22Rv1 (cell line): ENCODE measurements at regions not wholly inside any gene's neighbourhood (a gene's known extent, or its start where the extent isn't known, plus 50 kb on each side); places are given as distances from the start of the nearest gene placed in this dataset.

Experiments used
- H3K27ac ChIP-seq: fragments of 450-650 bp; 2 replicates; pipeline ENCODE4 v1.5.1; 2017
- ZFX ChIP-seq: fragments of 450-650 bp; IDR thresholded peaks from 2 replicates; pipeline ENCODE4 v1.6.1; 2017; ENCODE audit warnings: antibody characterized with exemption, borderline replicate concordance
- TF ChIP-seq, protein P1 (sequence below): fragments of 450-650 bp; IDR thresholded peaks from 2 replicates; pipeline ENCODE4 v1.5.1; 2017; ENCODE audit warnings: mild to moderate bottlenecking

DNA sequence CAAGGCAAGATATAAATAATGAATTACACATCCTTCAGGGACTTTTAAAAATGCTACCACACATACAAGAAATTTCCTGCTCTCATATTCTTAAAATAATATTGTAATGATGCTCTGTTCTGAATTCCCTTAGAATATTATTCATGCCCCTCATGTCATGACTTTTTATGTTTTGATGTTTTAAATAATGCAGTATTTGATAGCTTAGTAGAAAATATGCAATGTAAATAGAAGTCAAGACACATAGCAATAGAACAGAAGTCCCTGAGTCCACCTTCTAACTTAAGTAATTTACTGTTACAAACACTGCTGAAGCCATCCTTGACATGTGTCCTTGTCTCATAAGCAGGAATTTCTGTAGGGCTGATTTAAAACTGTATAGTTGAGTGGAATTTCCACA is 1071.2 kb upstream of the LCORL start:
- H3K27ac ChIP-seq = no peak overlapping the region
- no peak for TF ChIP-seq ZFX
- TF ChIP-seq, protein P1, sequence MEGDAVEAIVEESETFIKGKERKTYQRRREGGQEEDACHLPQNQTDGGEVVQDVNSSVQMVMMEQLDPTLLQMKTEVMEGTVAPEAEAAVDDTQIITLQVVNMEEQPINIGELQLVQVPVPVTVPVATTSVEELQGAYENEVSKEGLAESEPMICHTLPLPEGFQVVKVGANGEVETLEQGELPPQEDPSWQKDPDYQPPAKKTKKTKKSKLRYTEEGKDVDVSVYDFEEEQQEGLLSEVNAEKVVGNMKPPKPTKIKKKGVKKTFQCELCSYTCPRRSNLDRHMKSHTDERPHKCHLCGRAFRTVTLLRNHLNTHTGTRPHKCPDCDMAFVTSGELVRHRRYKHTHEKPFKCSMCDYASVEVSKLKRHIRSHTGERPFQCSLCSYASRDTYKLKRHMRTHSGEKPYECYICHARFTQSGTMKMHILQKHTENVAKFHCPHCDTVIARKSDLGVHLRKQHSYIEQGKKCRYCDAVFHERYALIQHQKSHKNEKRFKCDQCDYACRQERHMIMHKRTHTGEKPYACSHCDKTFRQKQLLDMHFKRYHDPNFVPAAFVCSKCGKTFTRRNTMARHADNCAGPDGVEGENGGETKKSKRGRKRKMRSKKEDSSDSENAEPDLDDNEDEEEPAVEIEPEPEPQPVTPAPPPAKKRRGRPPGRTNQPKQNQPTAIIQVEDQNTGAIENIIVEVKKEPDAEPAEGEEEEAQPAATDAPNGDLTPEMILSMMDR = no peak

DNA sequence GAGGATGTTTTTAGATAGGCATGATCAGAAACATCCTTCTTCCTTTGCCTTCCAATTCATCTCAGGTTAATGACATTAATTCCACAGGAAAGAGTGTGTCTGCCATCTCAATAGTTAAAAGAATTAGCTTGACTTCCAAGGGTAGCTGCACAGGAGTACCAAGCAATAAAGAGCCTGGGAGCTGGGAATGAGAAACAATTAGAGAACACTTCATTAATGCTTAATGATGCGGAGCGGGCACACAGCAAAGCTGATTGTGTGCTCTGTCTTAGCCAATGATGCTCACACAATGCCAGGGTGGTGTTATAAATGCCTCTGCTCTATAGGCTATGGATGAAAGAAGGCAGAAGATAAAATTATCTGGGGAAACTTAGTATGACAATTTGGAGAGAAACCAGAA is 1052.5 kb upstream of the LCORL start:
- TF ChIP-seq ZFX = no peak
- TF ChIP-seq, protein P1 = no peak

DNA sequence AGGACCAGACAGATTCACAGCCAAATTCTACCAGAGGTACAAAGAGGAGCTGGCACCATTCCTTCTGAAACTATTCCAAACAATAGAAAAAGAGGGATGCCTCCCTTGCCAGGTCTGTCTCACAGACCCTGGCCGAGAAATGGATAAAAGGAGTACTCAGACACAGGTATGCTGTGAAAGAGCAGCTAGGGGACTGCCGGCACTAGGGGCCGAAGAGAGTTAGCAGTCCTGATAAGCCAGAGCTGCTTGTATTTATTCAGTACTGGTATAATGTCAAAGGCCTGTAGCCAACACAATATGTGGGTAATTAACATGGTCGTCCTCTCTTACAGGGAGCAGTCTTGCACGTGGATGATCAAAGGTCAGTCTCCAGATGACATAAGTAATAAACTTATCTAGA is 1042.1 kb upstream of the LCORL start:
- TF ChIP-seq, protein P1 = no peak
- no peak for TF ChIP-seq ZFX
- no peak overlapping the region for H3K27ac ChIP-seq

More for the DNA sequence above, 1052.5 kb upstream of the LCORL start:
- H3K27ac ChIP-seq = no peak overlapping the region

DNA sequence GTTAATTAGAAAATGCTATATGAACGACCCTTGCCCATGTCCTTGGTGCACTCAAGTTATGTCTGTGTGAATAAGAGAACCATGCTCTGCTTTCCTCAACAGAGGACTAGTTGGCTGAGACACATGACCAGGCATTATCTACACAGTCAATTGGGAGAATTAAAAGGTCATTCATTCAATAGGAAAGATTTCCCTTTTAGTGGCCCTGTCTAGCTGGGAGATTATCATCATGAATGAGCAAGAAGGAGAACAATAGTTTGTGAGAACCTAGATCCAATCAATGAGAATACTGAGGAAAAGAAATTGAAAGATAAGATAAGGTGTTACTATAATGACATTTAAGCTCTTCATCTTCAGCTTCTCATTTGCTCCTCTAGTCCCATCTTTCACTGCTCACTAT is 1033.4 kb upstream of the LCORL start:
- no peak overlapping the region for H3K27ac ChIP-seq
- TF ChIP-seq ZFX = no peak
- TF ChIP-seq, protein P1 = no peak

DNA sequence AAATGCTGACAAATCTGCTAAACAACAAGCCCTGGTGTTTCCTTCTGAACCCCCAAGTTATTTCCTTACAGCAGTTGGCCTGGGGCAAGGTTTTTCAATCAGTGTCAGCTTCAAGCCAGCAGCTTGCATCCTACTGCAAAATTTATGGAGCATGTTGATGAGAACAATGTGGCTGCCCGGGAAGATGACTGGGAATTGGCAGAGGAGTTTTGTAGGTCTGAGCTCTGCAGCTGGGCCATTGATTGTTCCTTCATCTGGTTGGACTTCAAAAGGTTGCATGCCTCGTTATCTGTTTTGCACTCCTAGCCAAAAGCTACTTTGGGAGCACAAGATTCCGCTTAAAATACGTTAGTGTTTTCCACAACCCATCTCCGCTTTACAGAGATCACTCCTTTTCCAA is 1030.3 kb upstream of the LCORL start:
- TF ChIP-seq, protein P1 = no peak
- TF ChIP-seq ZFX = no peak
- H3K27ac ChIP-seq = no peak overlapping the region

DNA sequence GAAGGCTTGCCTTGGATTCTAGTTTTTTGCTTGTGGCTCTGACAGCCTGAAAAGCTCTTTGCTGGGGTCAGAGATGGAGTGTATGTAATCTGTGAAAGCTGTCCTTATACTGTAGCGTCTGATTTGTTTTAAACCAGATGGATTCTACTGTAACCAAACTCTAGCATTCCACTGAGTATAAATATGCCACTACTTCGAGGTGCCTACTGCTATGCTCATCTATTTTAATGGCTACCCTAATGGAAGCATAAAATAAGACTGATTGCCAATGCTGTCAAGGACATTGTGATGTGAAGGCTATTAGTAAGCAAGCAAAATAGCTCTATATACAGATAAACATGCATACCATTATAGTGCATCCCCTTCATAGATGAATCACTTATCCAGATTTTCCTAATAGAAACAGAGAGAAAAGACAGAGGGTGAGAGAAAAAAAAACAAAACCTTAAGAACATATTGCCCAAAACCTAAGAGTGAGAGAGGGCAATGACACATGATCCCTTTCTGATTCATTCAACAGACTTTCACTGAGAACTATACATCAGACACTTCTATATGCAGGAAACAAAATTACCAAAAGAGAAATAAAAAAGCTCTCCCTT is 1025.8 kb upstream of the LCORL start:
- TF ChIP-seq, protein P1 = no peak
- no peak overlapping the region for H3K27ac ChIP-seq

DNA sequence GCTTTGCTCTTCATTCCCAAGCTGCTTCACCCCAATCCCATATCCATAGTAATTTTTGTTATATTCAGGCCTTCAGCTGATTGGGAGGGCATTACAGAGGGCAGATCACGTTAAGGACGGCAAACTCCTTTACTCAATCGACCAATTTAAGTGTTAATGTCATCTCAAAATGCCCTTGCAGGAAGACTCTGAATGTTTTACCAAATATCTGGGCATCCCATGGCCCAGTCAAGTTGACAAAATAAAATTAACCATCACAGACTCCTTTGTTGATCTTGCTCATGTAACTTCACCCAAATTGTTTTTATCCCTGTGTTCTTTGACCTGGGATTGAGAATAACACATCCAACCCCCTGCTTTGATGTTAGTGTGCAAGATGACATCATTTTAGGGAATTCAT is 1018.3 kb upstream of the LCORL start:
- TF ChIP-seq, protein P1 = no peak
- no peak for TF ChIP-seq ZFX
- H3K27ac ChIP-seq = no peak overlapping the region
